H9 (cell line): ENCODE measurements at regions not wholly inside any gene's neighbourhood (a gene's known extent, or its start where the extent isn't known, plus 50 kb on each side); places are given as distances from the start of the nearest gene placed in this dataset.

Source experiments
- DNase-seq: peaks from one replicate; pipeline ENCODE4 v3.0.0-alpha.2; 2017
- H2AFZ ChIP-seq: one replicate; pipeline ENCODE4 v1.6.1; 2013; ENCODE audit warnings: mild to moderate bottlenecking, low read length, control low read depth, moderate library complexity
- H2AK5ac ChIP-seq: 2 replicates; pipeline ENCODE4 v1.6.1; 2013; ENCODE audit warnings: low read length, control low read depth, mixed read lengths; ENCODE audit not compliant: insufficient read length
- H2BK120ac ChIP-seq: one replicate; pipeline ENCODE4 v1.6.1; 2013; ENCODE audit warnings: low read depth, mild to moderate bottlenecking, low read length, control low read depth, inconsistent platforms; ENCODE audit not compliant: poor library complexity, severe bottlenecking
- H2BK12ac ChIP-seq: 2 replicates; pipeline ENCODE4 v1.6.1; 2013; ENCODE audit warnings: low read length, control low read depth, mixed read lengths, low read depth; ENCODE audit not compliant: insufficient read length
- H2BK15ac ChIP-seq: 2 replicates; pipeline ENCODE4 v1.6.1; 2013; ENCODE audit warnings: low read depth, low read length, control low read depth
- H2BK20ac ChIP-seq: one replicate; pipeline ENCODE4 v1.6.1; 2013; ENCODE audit warnings: low read depth, mild to moderate bottlenecking, low read length, control low read depth, inconsistent platforms; ENCODE audit not compliant: poor library complexity, severe bottlenecking
- H2BK5ac ChIP-seq: 2 replicates; pipeline ENCODE4 v1.6.1; 2013; ENCODE audit warnings: low read length, control low read depth, mixed read lengths; ENCODE audit not compliant: insufficient read length
- H3K14ac ChIP-seq: 2 replicates; pipeline ENCODE4 v1.6.1; 2013; ENCODE audit warnings: low read length, control low read depth; ENCODE audit not compliant: insufficient read depth
- H3K18ac ChIP-seq: 2 replicates; pipeline ENCODE4 v1.6.1; 2013; ENCODE audit warnings: low read depth, mild to moderate bottlenecking, mixed read lengths, low read length, control low read depth; ENCODE audit not compliant: insufficient read length
- H3K23ac ChIP-seq: 2 replicates; pipeline ENCODE4 v1.6.1; 2013; ENCODE audit warnings: low read length, control low read depth, mixed read lengths, low read depth; ENCODE audit not compliant: insufficient read length
- H3K23me2 ChIP-seq: 2 replicates; pipeline ENCODE4 v1.6.1; 2013; ENCODE audit warnings: low read depth, mild to moderate bottlenecking, mixed read lengths, low read length, control low read depth; ENCODE audit not compliant: insufficient read length, poor library complexity, severe bottlenecking
- H3K27ac ChIP-seq: 2 replicates; pipeline ENCODE4 v1.5.1; 2013; ENCODE audit warnings: low read length, control low read depth, mixed read lengths, low read depth; ENCODE audit not compliant: insufficient read length
- H3K27me3 ChIP-seq: 2 replicates; pipeline ENCODE4 v1.6.1; 2013; ENCODE audit warnings: low read length, control low read depth, inconsistent platforms; ENCODE audit not compliant: insufficient read depth
- H3K4ac ChIP-seq: 2 replicates; pipeline ENCODE4 v1.6.1; 2013; ENCODE audit warnings: low read depth, mild to moderate bottlenecking, control low read depth, inconsistent platforms, low read length, moderate library complexity
- H3K4me1 ChIP-seq: 2 replicates; pipeline ENCODE4 v1.6.1; 2013; ENCODE audit warnings: low read length, control low read depth, inconsistent platforms; ENCODE audit not compliant: insufficient read depth
- H3K4me2 ChIP-seq: 2 replicates; pipeline ENCODE4 v1.6.1; 2013; ENCODE audit warnings: low read length, control low read depth, mixed read lengths; ENCODE audit not compliant: insufficient read length, insufficient read depth
- H3K56ac ChIP-seq: 2 replicates; pipeline ENCODE4 v1.6.1; 2013; ENCODE audit warnings: low read depth, mild to moderate bottlenecking, mixed read lengths, low read length, control low read depth; ENCODE audit not compliant: insufficient read length
- H3K79me1 ChIP-seq: 2 replicates; pipeline ENCODE4 v1.6.1; 2013; ENCODE audit warnings: low read depth, mild to moderate bottlenecking, moderate library complexity, low read length, control low read depth, inconsistent platforms; ENCODE audit not compliant: insufficient read depth, poor library complexity, severe bottlenecking
- H3K79me2 ChIP-seq: 2 replicates; pipeline ENCODE4 v1.6.1; 2013; ENCODE audit warnings: low read length, control low read depth, inconsistent platforms; ENCODE audit not compliant: insufficient read depth
- H3K9ac ChIP-seq: 2 replicates; pipeline ENCODE4 v1.6.1; 2013; ENCODE audit warnings: low read length, control low read depth, mixed read lengths; ENCODE audit not compliant: insufficient read length; ENCODE audit errors: extremely low read depth
- H3K9me3 ChIP-seq: one replicate; pipeline ENCODE4 v1.6.1; 2013; ENCODE audit warnings: low read depth, low read length, inconsistent platforms; ENCODE audit not compliant: control insufficient read depth
- H3T11ph ChIP-seq: one replicate; pipeline ENCODE4 v1.6.1; 2013; ENCODE audit warnings: mild to moderate bottlenecking, low read length, control low read depth, inconsistent platforms
- H4K20me1 ChIP-seq: one replicate; pipeline ENCODE4 v1.6.1; 2013; ENCODE audit not compliant: control insufficient read depth, insufficient read length, insufficient read depth
- H4K5ac ChIP-seq: 2 replicates; pipeline ENCODE4 v1.6.1; 2013; ENCODE audit warnings: low read depth, mild to moderate bottlenecking, mixed read lengths, low read length, control low read depth; ENCODE audit not compliant: insufficient read length
- H4K8ac ChIP-seq: replicated peaks from 2 replicates; pipeline ENCODE4 v1.6.1; 2013; ENCODE audit warnings: low read length, control low read depth, mixed read lengths, low read depth; ENCODE audit not compliant: insufficient read length
- H4K91ac ChIP-seq: 2 replicates; pipeline ENCODE4 v1.6.1; 2013; ENCODE audit warnings: low read depth, mild to moderate bottlenecking, moderate library complexity, mixed read lengths, low read length, control low read depth; ENCODE audit not compliant: insufficient read length
- H3K27ac Mint-ChIP-seq, 3 experiments: 2 replicates in 2 of 3; 3 replicates in 1 of 3; pipeline ENCODE4 v1.8.0; 2020 to 2021; ENCODE audit warnings: mixed read lengths in 3 of 3, mild to moderate bottlenecking in 1 of 3, moderate library complexity in 1 of 3
- H3K27me3 Mint-ChIP-seq: 2 replicates; pipeline ENCODE4 v1.8.0; 2021; ENCODE audit warnings: low read depth, mild to moderate bottlenecking, moderate library complexity, mixed read lengths
- H3K36me3 Mint-ChIP-seq, 3 experiments: 2 replicates in 2 of 3; 3 replicates in 1 of 3; pipeline ENCODE4 v1.8.0; 2020 to 2021; ENCODE audit warnings: low read depth in 3 of 3, mixed read lengths in 3 of 3; ENCODE audit not compliant: insufficient read depth in 1 of 3
- H3K4me1 Mint-ChIP-seq, 2 experiments: 2 replicates each; pipeline ENCODE4 v1.8.0; 2020; ENCODE audit warnings: mixed read lengths in 2 of 2
- H3K4me3 Mint-ChIP-seq, 2 experiments: 2 replicates in 1 of 2; 3 replicates in 1 of 2; pipeline ENCODE4 v1.8.0; 2020 to 2021; ENCODE audit warnings: mild to moderate bottlenecking in 2 of 2, mixed read lengths in 2 of 2, moderate library complexity in 1 of 2
- H3K9me3 Mint-ChIP-seq, 2 experiments: 2 replicates in 1 of 2; 3 replicates in 1 of 2; pipeline ENCODE4 v1.8.0; 2020; ENCODE audit warnings: mild to moderate bottlenecking in 2 of 2, mixed read lengths in 2 of 2, moderate library complexity in 1 of 2
- CTCF ChIP-seq: fragments of 200-600 bp; sonication (generic); conservative IDR thresholded peaks from 3 replicates; pipeline ENCODE4 v1.8.0; 2021; ENCODE audit warnings: antibody characterized with exemption, mild to moderate bottlenecking
- WGBS: extraction: QIAGEN DNeasy Blood & Tissue Kit; methylation state at CpG from one replicate; pipeline ENCODE4 v1.1.7; 2013; ENCODE audit warnings: missing lambda C conversion rate, low lambda C conversion rate, mixed read lengths; ENCODE audit not compliant: insufficient read length; ENCODE audit errors: extremely low coverage; 5-methylcytosine and 5-hydroxymethylcytosine counted together

GRCh38 chr3:166372571-166373106 lies 535.4 kb upstream of the BCHE start:
- no peaks in the 10 kb centered on the region for H4K20me1 ChIP-seq
- no peak overlapping the region for H4K8ac ChIP-seq
- H2AK5ac ChIP-seq = no peak overlapping the region
- H2AFZ ChIP-seq = no peak overlapping the region
- DNase-seq = no peak
- no peaks in the 10 kb centered on the region for H3K23me2 ChIP-seq
- no peak overlapping the region for H4K91ac ChIP-seq
- H3K14ac ChIP-seq = no peak overlapping the region
- no peak overlapping the region for H3K4me3 Mint-ChIP-seq
- no peaks in the 10 kb centered on the region for H3K27me3 Mint-ChIP-seq
- TF ChIP-seq CTCF = no peak
- no peak overlapping the region for H2BK20ac ChIP-seq
- no peak overlapping the region for H4K5ac ChIP-seq
- H3K4me1 ChIP-seq = no peaks in the 10 kb centered on the region
- H2BK15ac ChIP-seq = no peak overlapping the region
- no peak overlapping the region for H2BK5ac ChIP-seq
- no peak overlapping the region for H3K4ac ChIP-seq
- H3K56ac ChIP-seq = no peak overlapping the region
- no peak overlapping the region for H3K27ac ChIP-seq
- H3K27me3 ChIP-seq = no peaks in the 10 kb centered on the region
- H3K9me3 ChIP-seq = no peaks in the 10 kb centered on the region
- peaks cover 12 to 13% of the 10 kb centered on the region in 2 experiments for H3K4me1 Mint-ChIP-seq
- no peak overlapping the region for H3K9ac ChIP-seq
- no peak overlapping the region for H2BK12ac ChIP-seq
- H2BK120ac ChIP-seq = no peak overlapping the region
- H3K4me2 ChIP-seq = no peak overlapping the region
- no peak overlapping the region for H3K27ac Mint-ChIP-seq
- no peak overlapping the region for H3T11ph ChIP-seq
- H3K9me3 Mint-ChIP-seq = peaks cover 0 to 6% of the 10 kb centered on the region in 2 experiments; a peak in 4 of 5 replicates
- H3K18ac ChIP-seq = no peak overlapping the region
- H3K79me2 ChIP-seq = no peaks in the 10 kb centered on the region
- peaks cover 2 to 9% (median 4%) of the 10 kb centered on the region in 3 experiments; a peak in 6 of 7 replicates for H3K36me3 Mint-ChIP-seq
- WGBS = no CpG with 5 or more reads among the region's 1 CpG
- H3K23ac ChIP-seq = no peak overlapping the region
- no peaks in the 10 kb centered on the region for H3K79me1 ChIP-seq
